ENCODE measurements at regions not wholly inside any gene's neighbourhood (a gene's known extent, or its start where the extent isn't known, plus 50 kb on each side); places are given as distances from the start of the nearest gene placed in this dataset.
A peak's percentile ranks its signal among the peaks of the same experiment; 100 is the strongest.

DNA sequence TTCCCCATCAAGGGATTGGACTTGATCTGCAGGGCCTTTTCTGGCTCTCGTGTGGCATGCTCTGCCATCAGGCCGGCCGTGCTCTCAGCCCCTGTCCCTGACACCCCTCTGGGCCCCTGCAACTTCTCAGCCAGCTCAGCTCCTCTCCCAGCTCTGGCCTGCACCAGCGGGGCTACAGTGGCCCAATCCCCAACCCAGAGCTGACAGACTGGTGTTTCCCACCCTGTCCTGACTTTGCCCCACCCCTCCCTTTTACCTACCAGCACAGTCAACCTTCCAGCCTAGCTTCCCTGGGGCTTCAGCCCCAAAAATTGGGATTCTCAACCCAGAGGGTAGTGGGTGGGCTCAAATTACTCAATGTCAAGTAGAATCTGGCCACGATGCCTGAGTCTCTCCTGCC lies 149.3 kb downstream of the SYF2 start:
- ChIA-PET CTCF (ENCODE audit: low intra/inter-chr PET ratio, low total read pairs) (no interaction called here), POLR2A (no interaction called here)
- FAIRE-seq (no peak), DNase-seq (ENCODE audit: low spot score) (no peak), ATAC-seq (no peak)
- no peaks in the 10 kb centered on the region for H3K4me1 ChIP-seq (ENCODE audit: insufficient read depth, low read length)
- no peaks in the 10 kb centered on the region for H3K79me2 ChIP-seq (ENCODE audit: insufficient read depth, low read length)
- H2AFZ ChIP-seq (ENCODE audit: low read length) = no peak overlapping the region
- no TSS peak for BruUV-seq (replicated peaks)
- no peak overlapping the region for H3K27ac ChIP-seq (ENCODE audit: extremely low read length, insufficient read depth, low read length)
- H3K4me2 ChIP-seq (ENCODE audit: low read depth, low read length) = no peak overlapping the region
- H4K20me1 ChIP-seq (ENCODE audit: insufficient read depth, low read length) = no peaks in the 10 kb centered on the region
- no peak overlapping the region for H3K4me3 ChIP-seq (replicated peaks in 1 of 3; ENCODE audit: insufficient read depth in 1 of 3, low read depth in 2 of 3, low read length in 3 of 3)
- intact Hi-C loops (cut with micrococcal nuclease; ENCODE audit: unreplicated experiment) = no loop called here
- H3K9ac ChIP-seq (ENCODE audit: insufficient read depth, low read depth, low read length) = no peak overlapping the region
- no peaks in the 10 kb centered on the region for H3K9me3 ChIP-seq (ENCODE audit: low read length)
- WGBS (ENCODE audit: low lambda C conversion rate) = 17% methylated on average over 5 of the region's 5 CpGs
- in situ Hi-C loops (cut with HindIII; ENCODE audit: extremely low pct_ligation_motif_present, low pct_unique_long_range_greater_than_20kb) = no loop called here
- no peaks in the 10 kb centered on the region for H3K36me3 ChIP-seq (replicated peaks in 1 of 2; ENCODE audit: control insufficient read depth in 1 of 2, insufficient read depth in 2 of 2, low read length in 2 of 2)
- TF ChIP-seq, protein P1, sequence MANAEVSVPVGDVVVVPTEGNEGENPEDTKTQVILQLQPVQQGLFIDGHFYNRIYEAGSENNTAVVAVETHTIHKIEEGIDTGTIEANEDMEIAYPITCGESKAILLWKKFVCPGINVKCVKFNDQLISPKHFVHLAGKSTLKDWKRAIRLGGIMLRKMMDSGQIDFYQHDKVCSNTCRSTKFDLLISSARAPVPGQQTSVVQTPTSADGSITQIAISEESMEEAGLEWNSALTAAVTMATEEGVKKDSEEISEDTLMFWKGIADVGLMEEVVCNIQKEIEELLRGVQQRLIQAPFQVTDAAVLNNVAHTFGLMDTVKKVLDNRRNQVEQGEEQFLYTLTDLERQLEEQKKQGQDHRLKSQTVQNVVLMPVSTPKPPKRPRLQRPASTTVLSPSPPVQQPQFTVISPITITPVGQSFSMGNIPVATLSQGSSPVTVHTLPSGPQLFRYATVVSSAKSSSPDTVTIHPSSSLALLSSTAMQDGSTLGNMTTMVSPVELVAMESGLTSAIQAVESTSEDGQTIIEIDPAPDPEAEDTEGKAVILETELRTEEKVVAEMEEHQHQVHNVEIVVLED (CRISPR knock-in tag; IDR thresholded peaks at IDR 0.05; ENCODE audit: borderline replicate concordance) = no peak
- TF ChIP-seq ZNF557 (CRISPR knock-in tag; IDR thresholded peaks at IDR 0.05) (no peak), ZNF747 (CRISPR knock-in tag; IDR thresholded peaks at IDR 0.05; ENCODE audit: borderline replicate concordance) (no peak)
- peaks cover 0 to 11% of the 10 kb centered on the region in 2 experiments; a peak in 2 of 5 replicates for H3K27me3 ChIP-seq (ENCODE audit: control insufficient read depth in 1 of 2, insufficient read depth in 2 of 2, low read length in 2 of 2)

DNA sequence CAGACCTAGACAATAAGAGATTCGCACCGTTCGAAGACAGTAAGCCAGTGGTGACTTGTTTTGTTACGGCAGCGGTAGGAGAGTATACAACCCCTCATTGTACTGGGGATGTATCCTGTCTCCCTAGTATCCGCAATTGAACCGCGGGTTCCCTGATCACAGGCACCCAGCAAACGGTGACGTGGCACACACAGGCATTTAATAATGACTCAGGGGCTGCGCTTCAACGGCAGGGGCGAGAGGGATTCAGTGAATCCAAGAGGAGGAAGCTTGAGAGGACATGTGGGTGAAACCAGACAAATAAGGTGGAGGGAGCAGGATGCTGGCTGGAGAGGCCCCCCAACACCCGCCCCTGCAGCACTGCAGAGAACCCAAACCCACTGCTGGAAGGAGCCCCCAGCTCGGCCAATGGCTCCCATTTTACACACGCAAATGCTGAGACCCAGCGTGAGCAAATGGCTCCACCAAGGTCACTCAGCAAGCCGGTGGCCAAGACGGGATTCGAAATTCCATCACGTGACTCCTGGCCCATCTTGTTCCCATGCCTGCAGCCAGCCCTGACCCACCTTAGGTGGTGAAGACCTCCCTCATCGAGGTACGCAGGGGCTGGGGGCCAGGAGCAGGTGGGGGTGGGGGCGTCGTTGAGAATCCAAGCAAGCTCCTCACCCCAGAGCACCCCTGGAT lies 149.9 kb downstream of the SYF2 start:
- TF ChIP-seq RAD51 (IDR thresholded peaks at IDR 0.05; ENCODE audit: borderline replicate concordance) = peak; percentile 38; the same call in 1 of the 2 replicates
- TF ChIP-seq, protein P2, sequence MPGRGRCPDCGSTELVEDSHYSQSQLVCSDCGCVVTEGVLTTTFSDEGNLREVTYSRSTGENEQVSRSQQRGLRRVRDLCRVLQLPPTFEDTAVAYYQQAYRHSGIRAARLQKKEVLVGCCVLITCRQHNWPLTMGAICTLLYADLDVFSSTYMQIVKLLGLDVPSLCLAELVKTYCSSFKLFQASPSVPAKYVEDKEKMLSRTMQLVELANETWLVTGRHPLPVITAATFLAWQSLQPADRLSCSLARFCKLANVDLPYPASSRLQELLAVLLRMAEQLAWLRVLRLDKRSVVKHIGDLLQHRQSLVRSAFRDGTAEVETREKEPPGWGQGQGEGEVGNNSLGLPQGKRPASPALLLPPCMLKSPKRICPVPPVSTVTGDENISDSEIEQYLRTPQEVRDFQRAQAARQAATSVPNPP (CRISPR knock-in tag; IDR thresholded peaks at IDR 0.05) = no peak
- TF ChIP-seq, protein P3, sequence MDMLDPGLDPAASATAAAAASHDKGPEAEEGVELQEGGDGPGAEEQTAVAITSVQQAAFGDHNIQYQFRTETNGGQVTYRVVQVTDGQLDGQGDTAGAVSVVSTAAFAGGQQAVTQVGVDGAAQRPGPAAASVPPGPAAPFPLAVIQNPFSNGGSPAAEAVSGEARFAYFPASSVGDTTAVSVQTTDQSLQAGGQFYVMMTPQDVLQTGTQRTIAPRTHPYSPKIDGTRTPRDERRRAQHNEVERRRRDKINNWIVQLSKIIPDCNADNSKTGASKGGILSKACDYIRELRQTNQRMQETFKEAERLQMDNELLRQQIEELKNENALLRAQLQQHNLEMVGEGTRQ (IDR thresholded peaks at IDR 0.05; ENCODE audit: low read depth, low read length) = peak; percentile 29; the same call in 1 of the 2 replicates
- TF ChIP-seq, protein P3 (CRISPR knock-in tag; IDR thresholded peaks at IDR 0.05; ENCODE audit: borderline replicate concordance) = no peak
- ATAC-seq (no peak), DNase-seq (ENCODE audit: low spot score) (no peak), FAIRE-seq (no peak)
- no peaks in the 10 kb centered on the region for H3K79me2 ChIP-seq (ENCODE audit: insufficient read depth, low read length)
- H4K20me1 ChIP-seq (ENCODE audit: insufficient read depth, low read length) = no peaks in the 10 kb centered on the region
- H3K9ac ChIP-seq (ENCODE audit: insufficient read depth, low read depth, low read length) = no peak overlapping the region
- H3K4me3 ChIP-seq (replicated peaks in 1 of 3; ENCODE audit: insufficient read depth in 1 of 3, low read depth in 2 of 3, low read length in 3 of 3) = no peak overlapping the region
- ChIA-PET CTCF (ENCODE audit: low intra/inter-chr PET ratio, low total read pairs) (no interaction called here), POLR2A (no interaction called here)
- H3K27me3 ChIP-seq (ENCODE audit: control insufficient read depth in 1 of 2, insufficient read depth in 2 of 2, low read length in 2 of 2) = peaks cover 0 to 11% of the 10 kb centered on the region in 2 experiments; a peak in 2 of 5 replicates
- 48% methylated on average over 16 of the region's 25 CpGs for WGBS (ENCODE audit: low lambda C conversion rate)
- intact Hi-C loops (cut with micrococcal nuclease; ENCODE audit: unreplicated experiment) (no loop called here), in situ Hi-C loops (cut with HindIII; ENCODE audit: extremely low pct_ligation_motif_present, low pct_unique_long_range_greater_than_20kb) (no loop called here)
- H2AFZ ChIP-seq (ENCODE audit: low read length) = no peak overlapping the region
- peaks cover 3% of the 10 kb centered on the region; the same call in 1 of the 2 replicates for H3K9me3 ChIP-seq (ENCODE audit: low read length)
- no TSS peak for BruUV-seq (replicated peaks)
- H3K4me2 ChIP-seq (ENCODE audit: low read depth, low read length) = no peak overlapping the region
- H3K4me1 ChIP-seq (ENCODE audit: insufficient read depth, low read length) = no peaks in the 10 kb centered on the region
- H3K36me3 ChIP-seq (replicated peaks in 1 of 2; ENCODE audit: control insufficient read depth in 1 of 2, insufficient read depth in 2 of 2, low read length in 2 of 2) = no peaks in the 10 kb centered on the region
- H3K27ac ChIP-seq (ENCODE audit: extremely low read length, insufficient read depth, low read length) = no peak overlapping the region

All from HepG2 (cell line).